ENCODE measurements at regions not wholly inside any gene's neighbourhood (a gene's known extent, or its start where the extent isn't known, plus 50 kb on each side); places are given as distances from the start of the nearest gene placed in this dataset.

GRCh38 chr2:176852667-176853066 is 359.9 kb upstream of the HNRNPA3 start (continued):
- TF ChIP-seq POU6F1 (CRISPR knock-in tag; IDR thresholded peaks at IDR 0.05; ENCODE audit: borderline replicate concordance, low read depth) = no peak
- TF ChIP-seq ZFP30 (CRISPR knock-in tag; IDR thresholded peaks at IDR 0.05) = no peak
- TF ChIP-seq ZNF565 (CRISPR knock-in tag; conservative IDR thresholded peaks at IDR 0.05; ENCODE audit: low read depth) = no peak
- no peak for TF ChIP-seq GLIS3 (CRISPR knock-in tag; IDR thresholded peaks at IDR 0.05)
- TF ChIP-seq CSRNP3 (CRISPR knock-in tag; IDR thresholded peaks at IDR 0.05) = no peak
- no peak for TF ChIP-seq RARB (CRISPR knock-in tag; IDR thresholded peaks at IDR 0.05)
- TF ChIP-seq SNAI2 (CRISPR knock-in tag; IDR thresholded peaks at IDR 0.05) = no peak

- ATAC-seq = no peak
- TF ChIP-seq TSHZ2 (CRISPR knock-in tag; IDR thresholded peaks at IDR 0.05) (no peak), POU6F1 (CRISPR knock-in tag; IDR thresholded peaks at IDR 0.05; ENCODE audit: borderline replicate concordance, low read depth) (no peak), OSR1 (CRISPR knock-in tag; IDR thresholded peaks at IDR 0.05) (no peak), PPARA (CRISPR knock-in tag; IDR thresholded peaks at IDR 0.05; ENCODE audit: borderline replicate concordance) (no peak), SNAI2 (CRISPR knock-in tag; IDR thresholded peaks at IDR 0.05) (no peak), TCF4 (CRISPR knock-in tag; IDR thresholded peaks at IDR 0.05; ENCODE audit: borderline replicate concordance) (no peak), BACH2 (CRISPR knock-in tag; IDR thresholded peaks at IDR 0.05; ENCODE audit: borderline replicate concordance) (no peak), ZC3H10 (CRISPR knock-in tag; IDR thresholded peaks at IDR 0.05) (no peak), CSDC2 (CRISPR knock-in tag; IDR thresholded peaks at IDR 0.05) (no peak), RARB (CRISPR knock-in tag; IDR thresholded peaks at IDR 0.05) (no peak)
Observed at GRCh38 chr2:176854062-176854461, 358.5 kb upstream of the HNRNPA3 start.

- TF ChIP-seq PPARA (CRISPR knock-in tag; IDR thresholded peaks at IDR 0.05; ENCODE audit: borderline replicate concordance) (no peak), ARNTL (CRISPR knock-in tag; IDR thresholded peaks at IDR 0.05; ENCODE audit: borderline replicate concordance, low read depth) (no peak)
- ATAC-seq = no peak
Observed at GRCh38 chr2:176854878-176855277, 357.7 kb upstream of the HNRNPA3 start.

GRCh38 chr2:176856683-176857082 is 355.9 kb upstream of the HNRNPA3 start:
- no peak for ATAC-seq
- TF ChIP-seq CSRNP3 (CRISPR knock-in tag; IDR thresholded peaks at IDR 0.05) = no peak
- TF ChIP-seq ISL1 (CRISPR knock-in tag; IDR thresholded peaks at IDR 0.05) = no peak
- TF ChIP-seq ZNF565 (CRISPR knock-in tag; conservative IDR thresholded peaks at IDR 0.05; ENCODE audit: low read depth) = no peak
- no peak for TF ChIP-seq PATZ1 (CRISPR knock-in tag; IDR thresholded peaks at IDR 0.05; ENCODE audit: borderline replicate concordance)
- TF ChIP-seq PPARA (CRISPR knock-in tag; IDR thresholded peaks at IDR 0.05; ENCODE audit: borderline replicate concordance) = no peak
- TF ChIP-seq ZFP3 (CRISPR knock-in tag; IDR thresholded peaks at IDR 0.05) = no peak
- no peak for TF ChIP-seq ESRRG (CRISPR knock-in tag; IDR thresholded peaks at IDR 0.05)
- no peak for TF ChIP-seq ZC3H10 (CRISPR knock-in tag; IDR thresholded peaks at IDR 0.05)
- no peak for TF ChIP-seq GLIS3 (CRISPR knock-in tag; IDR thresholded peaks at IDR 0.05)
